SU-DHL-6 (cell line): ENCODE measurements at regions not wholly inside any gene's neighbourhood (a gene's known extent, or its start where the extent isn't known, plus 50 kb on each side); places are given as distances from the start of the nearest gene placed in this dataset.

Source experiments
- H2AFZ ChIP-seq: fragments of 200-600 bp; sonication (generic); 2 replicates; pipeline ENCODE4 v1.6.1; 2014; ENCODE audit warnings: low read depth, mild to moderate bottlenecking, moderate library complexity, mixed read lengths, antibody characterized with exemption, low read length; ENCODE audit not compliant: severe bottlenecking
- H3F3A ChIP-seq: fragments of 200-600 bp; shearing (Covaris generic); 2 replicates; pipeline ENCODE4 v1.6.0; 2016; ENCODE audit warnings: antibody characterized with exemption, mild to moderate bottlenecking; ENCODE audit not compliant: insufficient read depth
- H3K27ac ChIP-seq: fragments of 200-600 bp; sonication (generic); 2 replicates; pipeline ENCODE4 v1.5.1; 2016; ENCODE audit warnings: low read depth, mild to moderate bottlenecking, low read length, moderate library complexity, mixed read lengths
- H3K27me3 ChIP-seq: fragments of 200-600 bp; sonication (generic), shearing (Covaris generic); 2 replicates; pipeline ENCODE4 v1.6.0; 2014; ENCODE audit warnings: mild to moderate bottlenecking, low read length
- H3K36me3 ChIP-seq: fragments of 200-600 bp; sonication (generic); 2 replicates; pipeline ENCODE4 v1.6.1; 2014; ENCODE audit warnings: mild to moderate bottlenecking, low read length, mixed read lengths
- H3K4me2 ChIP-seq: fragments of 300-600, 200-600 bp; shearing (Covaris generic), sonication (generic); 2 replicates; pipeline ENCODE4 v1.6.0; 2014; ENCODE audit warnings: low read length, low read depth, mild to moderate bottlenecking; ENCODE audit not compliant: poor library complexity, severe bottlenecking
- H3K4me3 ChIP-seq: fragments of 200-600 bp; sonication (generic); 2 replicates; pipeline ENCODE4 v1.5.1; 2014; ENCODE audit warnings: antibody characterized with exemption, low read length, mild to moderate bottlenecking, mixed read lengths; ENCODE audit not compliant: insufficient read depth, poor library complexity, severe bottlenecking
- H3K79me2 ChIP-seq: fragments of 200-600 bp; sonication (generic); 2 replicates; pipeline ENCODE4 v1.6.1; 2014; ENCODE audit warnings: mild to moderate bottlenecking, low read length, moderate library complexity; ENCODE audit not compliant: insufficient read depth
- H3K9ac ChIP-seq: fragments of 200-600 bp; sonication (generic); 2 replicates; pipeline ENCODE4 v1.7.0; 2014; ENCODE audit warnings: mild to moderate bottlenecking, low read length
- H3K9me2 ChIP-seq: fragments of 200-600 bp; sonication (generic); replicated peaks from 2 replicates; pipeline ENCODE4 v1.6.1; 2014; ENCODE audit warnings: low read length; ENCODE audit not compliant: insufficient read depth
- H3K9me3 ChIP-seq: fragments of 200-600 bp; sonication (generic); 2 replicates; pipeline ENCODE4 v1.6.1; 2014; ENCODE audit warnings: low read length, mixed read lengths; ENCODE audit not compliant: insufficient read depth
- H4K20me1 ChIP-seq: fragments of 200-600 bp; sonication (generic); 2 replicates; pipeline ENCODE4 v1.6.1; 2014; ENCODE audit warnings: low read depth, mild to moderate bottlenecking, antibody characterized with exemption, low read length, moderate library complexity, mixed read lengths
- EZH2phosphoT487 ChIP-seq: fragments of 200-600 bp; sonication (generic), shearing (Covaris generic); conservative IDR thresholded peaks from 2 replicates; pipeline ENCODE4 v1.6.1; 2018; ENCODE audit warnings: mild to moderate bottlenecking, antibody characterized with exemption, low read length, moderate library complexity, mixed read lengths
- TF ChIP-seq, protein P1 (sequence below): fragments of 200-600 bp; sonication (generic); IDR thresholded peaks from one replicate; pipeline ENCODE4 v1.5.1; 2017; ENCODE audit warnings: antibody characterized with exemption, mild to moderate bottlenecking, low read length, moderate library complexity; ENCODE audit not compliant: insufficient read depth, poor library complexity, severe bottlenecking

GRCh38 chr11:86187027-86187426, 57.5 kb upstream of the EED start:
- H3F3A ChIP-seq = peaks cover 3% of the 10 kb centered on the region; the same call in 1 of the 2 replicates
- H3K9ac ChIP-seq = no peak overlapping the region
- no peak overlapping the region for H3K27ac ChIP-seq
- no peak overlapping the region for H3K4me2 ChIP-seq
- no peak overlapping the region for H3K4me3 ChIP-seq
- H3K9me2 ChIP-seq = no peaks in the 10 kb centered on the region
- H3K9me3 ChIP-seq = no peaks in the 10 kb centered on the region
- no peaks in the 10 kb centered on the region for H3K79me2 ChIP-seq
- H4K20me1 ChIP-seq = no peaks in the 10 kb centered on the region
- TF ChIP-seq EZH2phosphoT487 = no peak
- TF ChIP-seq, protein P1, sequence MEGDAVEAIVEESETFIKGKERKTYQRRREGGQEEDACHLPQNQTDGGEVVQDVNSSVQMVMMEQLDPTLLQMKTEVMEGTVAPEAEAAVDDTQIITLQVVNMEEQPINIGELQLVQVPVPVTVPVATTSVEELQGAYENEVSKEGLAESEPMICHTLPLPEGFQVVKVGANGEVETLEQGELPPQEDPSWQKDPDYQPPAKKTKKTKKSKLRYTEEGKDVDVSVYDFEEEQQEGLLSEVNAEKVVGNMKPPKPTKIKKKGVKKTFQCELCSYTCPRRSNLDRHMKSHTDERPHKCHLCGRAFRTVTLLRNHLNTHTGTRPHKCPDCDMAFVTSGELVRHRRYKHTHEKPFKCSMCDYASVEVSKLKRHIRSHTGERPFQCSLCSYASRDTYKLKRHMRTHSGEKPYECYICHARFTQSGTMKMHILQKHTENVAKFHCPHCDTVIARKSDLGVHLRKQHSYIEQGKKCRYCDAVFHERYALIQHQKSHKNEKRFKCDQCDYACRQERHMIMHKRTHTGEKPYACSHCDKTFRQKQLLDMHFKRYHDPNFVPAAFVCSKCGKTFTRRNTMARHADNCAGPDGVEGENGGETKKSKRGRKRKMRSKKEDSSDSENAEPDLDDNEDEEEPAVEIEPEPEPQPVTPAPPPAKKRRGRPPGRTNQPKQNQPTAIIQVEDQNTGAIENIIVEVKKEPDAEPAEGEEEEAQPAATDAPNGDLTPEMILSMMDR = no peak
- no peak overlapping the region for H2AFZ ChIP-seq
- H3K36me3 ChIP-seq = no peaks in the 10 kb centered on the region
- H3K27me3 ChIP-seq = no peaks in the 10 kb centered on the region

- no peak overlapping the region for H3K4me3 ChIP-seq
- H3K9me3 ChIP-seq = no peaks in the 10 kb centered on the region
- no peak for TF ChIP-seq EZH2phosphoT487
- TF ChIP-seq, protein P1 = no peak
- H3K9me2 ChIP-seq = no peaks in the 10 kb centered on the region
- no peak overlapping the region for H3K27ac ChIP-seq
- H3K4me2 ChIP-seq = no peak overlapping the region
- H3K36me3 ChIP-seq = no peaks in the 10 kb centered on the region
- H3K9ac ChIP-seq = no peak overlapping the region
- H2AFZ ChIP-seq = no peak overlapping the region
- H3F3A ChIP-seq = peaks cover 3% of the 10 kb centered on the region; the same call in 1 of the 2 replicates
- no peaks in the 10 kb centered on the region for H3K79me2 ChIP-seq
- H4K20me1 ChIP-seq = no peaks in the 10 kb centered on the region
- no peaks in the 10 kb centered on the region for H3K27me3 ChIP-seq
These were observed 58.2 kb upstream of the EED start for GRCh38 chr11:86186386-86186785.

- H4K20me1 ChIP-seq = no peaks in the 10 kb centered on the region
- no peaks in the 10 kb centered on the region for H3K9me3 ChIP-seq
- no peak overlapping the region for H3K4me3 ChIP-seq
- no peaks in the 10 kb centered on the region for H3K27me3 ChIP-seq
- H3K79me2 ChIP-seq = no peaks in the 10 kb centered on the region
- H3K27ac ChIP-seq = no peak overlapping the region
- TF ChIP-seq, protein P1 = no peak
- TF ChIP-seq EZH2phosphoT487 = no peak
- H2AFZ ChIP-seq = no peak overlapping the region
- no peaks in the 10 kb centered on the region for H3K9me2 ChIP-seq
- H3K9ac ChIP-seq = no peak overlapping the region
- H3F3A ChIP-seq = peaks cover 3% of the 10 kb centered on the region; the same call in 1 of the 2 replicates
- no peak overlapping the region for H3K4me2 ChIP-seq
- H3K36me3 ChIP-seq = no peaks in the 10 kb centered on the region
These were observed 59.2 kb upstream of the EED start for GRCh38 chr11:86185381-86185750.
